WTC11 (cell line): ENCODE measurements at regions not wholly inside any gene's neighbourhood (a gene's known extent, or its start where the extent isn't known, plus 50 kb on each side); places are given as distances from the start of the nearest gene placed in this dataset.

Experiments
- E2F4 ChIP-seq: sonication (generic); formaldehyde crosslinking; IDR thresholded peaks from 2 replicates; pipeline ENCODE4 v1.8.1; 2022; ENCODE audit warnings: low read depth, mild to moderate bottlenecking, moderate library complexity, missing genetic modification reagents, borderline replicate concordance
- FOXK1 ChIP-seq: sonication (generic); formaldehyde crosslinking; IDR thresholded peaks from 2 replicates; pipeline ENCODE4 v1.8.0; 2022; ENCODE audit warnings: mild to moderate bottlenecking, moderate library complexity, missing genetic modification reagents
- IRF1 ChIP-seq: sonication (generic); formaldehyde crosslinking; IDR thresholded peaks from 2 replicates; pipeline ENCODE4 v1.8.0; 2023; ENCODE audit warnings: missing genetic modification reagents
- KAT7 ChIP-seq: sonication (generic); formaldehyde crosslinking; IDR thresholded peaks from 2 replicates; pipeline ENCODE4 v1.8.1; 2023; ENCODE audit warnings: missing genetic modification reagents, mild to moderate bottlenecking, borderline replicate concordance
- NFE2L1 ChIP-seq: sonication (generic); formaldehyde crosslinking; IDR thresholded peaks from 2 replicates; pipeline ENCODE4 v1.8.1; 2023; ENCODE audit warnings: missing genetic modification reagents
- TEAD4 ChIP-seq: sonication (generic); formaldehyde crosslinking; IDR thresholded peaks from 2 replicates; pipeline ENCODE4 v1.8.0; 2022; ENCODE audit warnings: mild to moderate bottlenecking, missing genetic modification reagents
- TF ChIP-seq, protein P1 (sequence below): sonication (generic); formaldehyde crosslinking; conservative IDR thresholded peaks from 2 replicates; pipeline ENCODE4 v1.8.1; 2023; ENCODE audit warnings: mild to moderate bottlenecking, low read depth, missing genetic modification reagents, moderate library complexity

DNA sequence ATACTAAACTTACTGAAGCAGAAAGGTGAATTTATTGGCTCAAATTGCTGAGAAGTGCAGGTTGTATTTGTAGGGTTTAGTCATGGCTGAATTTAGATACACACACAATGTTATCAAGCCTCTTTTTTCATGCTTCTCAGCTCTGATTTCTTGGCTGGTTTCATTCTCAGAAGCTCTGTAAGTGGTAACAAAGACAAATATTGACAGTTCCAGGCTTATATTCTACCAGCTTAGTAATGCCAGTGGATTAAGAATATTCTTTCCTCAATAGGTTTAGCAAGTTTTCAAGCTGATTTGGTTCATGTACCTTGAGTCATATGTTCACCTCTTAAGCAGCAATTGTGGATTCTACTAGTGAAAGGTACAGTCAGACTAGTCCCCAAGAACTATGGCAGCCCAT, 52.1 kb upstream of the PKIB start (continued):
- TF ChIP-seq IRF1 (CRISPR knock-in tag) (no peak), FOXK1 (CRISPR knock-in tag) (no peak), KAT7 (CRISPR knock-in tag) (no peak), E2F4 (CRISPR knock-in tag) (no peak), NFE2L1 (CRISPR knock-in tag) (no peak), TEAD4 (CRISPR knock-in tag) (no peak)
- TF ChIP-seq, protein P1, sequence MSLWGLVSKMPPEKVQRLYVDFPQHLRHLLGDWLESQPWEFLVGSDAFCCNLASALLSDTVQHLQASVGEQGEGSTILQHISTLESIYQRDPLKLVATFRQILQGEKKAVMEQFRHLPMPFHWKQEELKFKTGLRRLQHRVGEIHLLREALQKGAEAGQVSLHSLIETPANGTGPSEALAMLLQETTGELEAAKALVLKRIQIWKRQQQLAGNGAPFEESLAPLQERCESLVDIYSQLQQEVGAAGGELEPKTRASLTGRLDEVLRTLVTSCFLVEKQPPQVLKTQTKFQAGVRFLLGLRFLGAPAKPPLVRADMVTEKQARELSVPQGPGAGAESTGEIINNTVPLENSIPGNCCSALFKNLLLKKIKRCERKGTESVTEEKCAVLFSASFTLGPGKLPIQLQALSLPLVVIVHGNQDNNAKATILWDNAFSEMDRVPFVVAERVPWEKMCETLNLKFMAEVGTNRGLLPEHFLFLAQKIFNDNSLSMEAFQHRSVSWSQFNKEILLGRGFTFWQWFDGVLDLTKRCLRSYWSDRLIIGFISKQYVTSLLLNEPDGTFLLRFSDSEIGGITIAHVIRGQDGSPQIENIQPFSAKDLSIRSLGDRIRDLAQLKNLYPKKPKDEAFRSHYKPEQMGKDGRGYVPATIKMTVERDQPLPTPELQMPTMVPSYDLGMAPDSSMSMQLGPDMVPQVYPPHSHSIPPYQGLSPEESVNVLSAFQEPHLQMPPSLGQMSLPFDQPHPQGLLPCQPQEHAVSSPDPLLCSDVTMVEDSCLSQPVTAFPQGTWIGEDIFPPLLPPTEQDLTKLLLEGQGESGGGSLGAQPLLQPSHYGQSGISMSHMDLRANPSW (CRISPR knock-in tag): no peak
